Type B pancreatic cell (in vitro differentiated cells): ENCODE measurements at regions not wholly inside any gene's neighbourhood (a gene's known extent, or its start where the extent isn't known, plus 50 kb on each side); places are given as distances from the start of the nearest gene placed in this dataset.
A peak's percentile ranks its signal among the peaks of the same experiment; 100 is the strongest.

Experiments
- DNase-seq: peaks from one replicate; pipeline ENCODE4 v3.0.0; 2021; ENCODE audit warnings: mixed read lengths; ENCODE audit not compliant: unreplicated experiment; ENCODE audit errors: extremely low spot score
- H3K27ac Mint-ChIP-seq: 2 replicates; pipeline ENCODE4 v1.8.0; 2021; ENCODE audit warnings: mild to moderate bottlenecking, mixed read lengths
- H3K27me3 Mint-ChIP-seq: 2 replicates; pipeline ENCODE4 v1.8.0; 2021; ENCODE audit warnings: mixed read lengths
- H3K36me3 Mint-ChIP-seq: 2 replicates; pipeline ENCODE4 v1.8.0; 2021; ENCODE audit warnings: mixed read lengths
- H3K4me1 Mint-ChIP-seq: one replicate; pipeline ENCODE4 v1.8.0; 2021; ENCODE audit warnings: mixed read lengths; ENCODE audit not compliant: unreplicated experiment
- H3K4me3 Mint-ChIP-seq: 2 replicates; pipeline ENCODE4 v1.8.0; 2021; ENCODE audit warnings: mild to moderate bottlenecking, mixed read lengths
- H3K9me3 Mint-ChIP-seq: 2 replicates; pipeline ENCODE4 v1.8.0; 2021; ENCODE audit warnings: mixed read lengths
- TF ChIP-seq, protein P1 (sequence below): fragments of 200-600 bp; sonication (generic); conservative IDR thresholded peaks from 2 replicates; pipeline ENCODE4 v1.5.0; 2021; ENCODE audit warnings: antibody characterized with exemption, mild to moderate bottlenecking

DNA sequence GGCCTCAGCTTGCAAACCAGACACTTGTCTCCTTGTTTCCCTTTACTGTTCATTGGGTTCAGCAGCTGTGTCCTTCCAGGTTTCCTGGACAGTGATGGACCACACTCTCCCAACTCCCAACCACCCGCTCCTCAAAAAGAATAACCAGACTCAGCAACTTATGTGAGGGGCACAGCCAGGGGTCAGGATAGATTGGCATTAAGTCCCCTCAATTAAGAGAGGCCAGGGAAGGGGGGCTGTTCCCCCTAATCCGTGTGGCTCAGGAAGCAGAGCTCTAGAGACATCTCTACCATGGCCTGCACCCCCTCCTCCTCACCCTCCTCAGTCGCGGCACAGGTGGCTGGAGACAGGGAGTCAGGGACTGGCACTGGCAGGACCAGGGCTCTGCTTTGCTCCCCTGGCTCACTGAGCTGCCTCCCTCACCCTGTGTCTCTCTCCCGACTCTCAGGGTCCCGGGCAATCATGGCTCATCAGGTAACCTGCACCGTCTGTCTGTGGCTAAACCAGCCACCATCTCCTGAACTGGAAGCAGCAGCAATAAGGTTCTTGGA, 111.7 kb downstream of the ZNF280B start:
- Mint-ChIP-seq H3K4me3 (no peak overlapping the region), H3K27me3 (peaks cover 49% of the 10 kb centered on the region), H3K9me3 (no peaks in the 10 kb centered on the region)

DNA sequence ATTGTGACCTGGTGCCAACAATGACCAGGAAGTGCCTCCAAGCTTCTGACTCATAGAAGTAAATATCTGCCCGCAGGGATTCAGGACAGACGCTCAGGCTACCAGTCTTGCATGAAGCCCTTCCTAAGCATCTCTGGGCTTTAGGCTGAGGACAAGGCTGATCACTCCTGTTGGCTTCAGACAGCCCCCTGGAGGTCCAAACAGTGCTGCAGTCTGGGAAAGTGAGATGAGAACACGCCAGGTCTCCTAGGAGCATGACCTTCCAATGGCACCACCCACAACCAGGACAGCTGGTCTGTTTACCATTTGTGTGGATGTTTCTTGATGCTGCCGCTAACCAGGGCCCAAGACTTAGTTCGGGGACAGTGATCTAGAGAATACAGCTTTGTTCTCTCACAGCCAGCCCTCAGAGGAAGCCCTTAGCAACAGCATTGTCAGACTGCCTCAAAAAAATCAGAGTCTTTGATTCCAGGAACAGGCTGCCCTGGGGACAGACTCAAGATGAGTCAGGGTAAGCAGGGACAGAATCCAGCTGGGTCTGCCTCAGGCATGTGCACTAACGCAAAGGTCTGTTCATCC, 111.2 kb downstream of the ZNF280B start:
- TF ChIP-seq, protein P1, sequence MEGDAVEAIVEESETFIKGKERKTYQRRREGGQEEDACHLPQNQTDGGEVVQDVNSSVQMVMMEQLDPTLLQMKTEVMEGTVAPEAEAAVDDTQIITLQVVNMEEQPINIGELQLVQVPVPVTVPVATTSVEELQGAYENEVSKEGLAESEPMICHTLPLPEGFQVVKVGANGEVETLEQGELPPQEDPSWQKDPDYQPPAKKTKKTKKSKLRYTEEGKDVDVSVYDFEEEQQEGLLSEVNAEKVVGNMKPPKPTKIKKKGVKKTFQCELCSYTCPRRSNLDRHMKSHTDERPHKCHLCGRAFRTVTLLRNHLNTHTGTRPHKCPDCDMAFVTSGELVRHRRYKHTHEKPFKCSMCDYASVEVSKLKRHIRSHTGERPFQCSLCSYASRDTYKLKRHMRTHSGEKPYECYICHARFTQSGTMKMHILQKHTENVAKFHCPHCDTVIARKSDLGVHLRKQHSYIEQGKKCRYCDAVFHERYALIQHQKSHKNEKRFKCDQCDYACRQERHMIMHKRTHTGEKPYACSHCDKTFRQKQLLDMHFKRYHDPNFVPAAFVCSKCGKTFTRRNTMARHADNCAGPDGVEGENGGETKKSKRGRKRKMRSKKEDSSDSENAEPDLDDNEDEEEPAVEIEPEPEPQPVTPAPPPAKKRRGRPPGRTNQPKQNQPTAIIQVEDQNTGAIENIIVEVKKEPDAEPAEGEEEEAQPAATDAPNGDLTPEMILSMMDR, result peak; percentile 57
- peaks cover 47% of the 10 kb centered on the region for H3K27me3 Mint-ChIP-seq
- no peaks in the 10 kb centered on the region for H3K9me3 Mint-ChIP-seq
- no peaks in the 10 kb centered on the region for H3K4me1 Mint-ChIP-seq
- H3K4me3 Mint-ChIP-seq, result no peak overlapping the region
- H3K36me3 Mint-ChIP-seq, result no peaks in the 10 kb centered on the region
- no peak overlapping the region for H3K27ac Mint-ChIP-seq
- no peak for DNase-seq

More for the DNA sequence above, 111.7 kb downstream of the ZNF280B start:
- DNase-seq, result no peak
- Mint-ChIP-seq H3K27ac (no peak overlapping the region), H3K4me1 (no peaks in the 10 kb centered on the region), H3K36me3 (no peaks in the 10 kb centered on the region)
- TF ChIP-seq, protein P1, result no peak

DNA sequence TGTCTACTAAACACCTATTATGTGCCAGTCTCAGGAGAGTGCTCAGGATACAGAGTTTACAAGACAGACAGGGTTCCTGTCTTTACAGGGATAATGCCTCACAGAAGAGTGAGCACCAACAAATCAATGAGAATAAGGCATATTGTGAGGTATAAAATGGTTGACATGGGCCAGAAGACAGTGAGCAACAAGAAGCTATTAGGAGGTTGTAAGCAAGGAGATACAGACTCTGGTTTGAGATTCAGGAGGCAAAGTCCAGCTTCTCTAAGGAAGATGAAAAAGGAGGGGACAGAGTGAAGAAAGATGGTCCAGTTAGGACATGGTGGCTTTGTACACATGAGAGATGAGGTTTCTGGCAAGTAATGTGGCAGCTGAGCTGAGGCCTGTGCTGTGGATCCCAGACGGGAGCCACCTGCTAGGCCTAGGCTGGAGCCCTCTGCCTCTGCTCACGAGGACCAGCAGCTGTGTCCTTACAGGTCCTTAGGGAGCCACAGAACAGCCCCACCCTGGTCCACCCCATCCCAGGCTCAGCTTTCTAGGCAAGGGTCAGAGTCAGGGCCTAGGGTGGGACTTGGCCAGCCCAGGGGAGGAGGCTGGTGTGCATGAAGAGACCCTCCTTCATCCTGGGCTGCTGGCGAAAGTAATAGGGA, 110.5 kb downstream of the ZNF280B start:
- no peak for DNase-seq
- TF ChIP-seq, protein P1, result no peak
- H3K27me3 Mint-ChIP-seq, result peaks cover 44% of the 10 kb centered on the region
- no peak overlapping the region for H3K4me3 Mint-ChIP-seq
- no peaks in the 10 kb centered on the region for H3K9me3 Mint-ChIP-seq
- H3K27ac Mint-ChIP-seq, result no peak overlapping the region
- H3K4me1 Mint-ChIP-seq, result no peaks in the 10 kb centered on the region
- H3K36me3 Mint-ChIP-seq, result no peaks in the 10 kb centered on the region

DNA sequence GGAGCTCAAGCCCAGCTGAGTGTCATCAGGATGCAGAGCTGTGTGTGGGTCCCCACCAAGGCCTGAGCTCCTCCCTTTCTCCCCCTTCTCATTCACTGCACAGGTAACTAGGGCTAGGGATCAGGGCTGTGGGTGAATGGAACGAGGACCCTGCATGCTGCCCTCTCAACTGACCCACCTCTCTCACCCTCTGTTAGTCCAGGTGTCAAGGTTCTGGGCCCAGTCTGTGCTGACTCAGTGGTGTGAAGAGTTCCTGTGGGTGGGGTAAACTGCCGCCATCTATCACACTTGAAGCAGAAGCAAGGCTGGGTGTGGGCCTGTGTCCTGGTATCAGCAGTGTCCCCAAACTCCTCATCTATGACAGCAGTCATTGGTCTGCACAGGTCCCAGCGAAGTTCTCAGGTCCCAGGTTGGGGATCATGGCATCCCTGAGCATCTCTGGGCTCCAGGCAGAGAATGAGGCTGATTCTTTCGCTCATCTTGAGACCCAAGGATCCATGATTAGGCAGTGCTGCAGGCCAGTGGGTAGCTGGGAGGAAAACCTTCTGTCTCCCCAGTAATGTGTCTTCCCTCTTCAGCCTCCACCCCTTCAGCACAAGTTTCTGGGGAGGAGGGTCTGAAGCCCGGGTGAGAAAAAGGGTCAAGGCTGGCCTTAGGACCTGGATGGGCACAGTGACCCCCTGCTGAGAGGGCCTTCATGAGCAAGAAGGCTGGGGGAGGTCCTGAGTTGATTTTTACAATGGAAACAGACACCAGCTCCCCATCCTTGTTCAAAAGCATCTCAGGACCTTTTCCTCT, 109.8 kb downstream of the ZNF280B start:
- no peak for DNase-seq
- Mint-ChIP-seq H3K27ac (no peak overlapping the region), H3K36me3 (no peaks in the 10 kb centered on the region), H3K27me3 (peaks cover 50% of the 10 kb centered on the region), H3K9me3 (no peaks in the 10 kb centered on the region), H3K4me3 (no peak overlapping the region), H3K4me1 (no peaks in the 10 kb centered on the region)
- TF ChIP-seq, protein P1, result no peak

DNA sequence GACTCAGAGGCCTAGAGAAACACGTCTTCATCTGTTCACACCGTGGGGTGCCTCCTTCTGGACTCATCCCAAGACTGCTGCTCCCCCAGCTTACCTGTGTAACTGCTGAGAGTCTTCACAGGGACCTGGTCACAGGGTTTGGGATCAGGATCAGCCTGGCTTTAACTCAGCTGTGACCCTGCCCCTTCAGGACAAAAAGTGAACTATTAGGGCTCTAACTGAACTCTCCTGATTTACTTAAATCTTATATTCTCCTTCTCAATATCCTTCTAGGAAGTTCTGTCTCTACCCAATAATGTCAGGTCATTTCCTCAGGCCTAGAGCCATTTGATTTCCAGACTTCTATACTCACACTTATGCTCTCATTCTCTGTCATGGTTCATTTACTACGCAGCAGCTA, 108.4 kb downstream of the ZNF280B start:
- DNase-seq, result no peak
- H3K4me1 Mint-ChIP-seq, result no peaks in the 10 kb centered on the region
- H3K4me3 Mint-ChIP-seq, result no peak overlapping the region
- no peak overlapping the region for H3K27ac Mint-ChIP-seq
- TF ChIP-seq, protein P1, result no peak
- H3K36me3 Mint-ChIP-seq, result no peaks in the 10 kb centered on the region
- no peaks in the 10 kb centered on the region for H3K9me3 Mint-ChIP-seq
- H3K27me3 Mint-ChIP-seq, result peaks cover 45% of the 10 kb centered on the region
